OCI-LY7 (cell line): ENCODE measurements at regions not wholly inside any gene's neighbourhood (a gene's known extent, or its start where the extent isn't known, plus 50 kb on each side); places are given as distances from the start of the nearest gene placed in this dataset.

Experiments
- BruUV-seq: library from RNA; stranded (reverse); fragments of 400-500 nt; replicated peaks from 2 replicates; lab custom pipeline; 2021; lab: Mats Ljungman, UMichigan
- CTCF ChIA-PET: fragments of 300-600 bp; sonication (Branson Sonifier 250); formaldehyde crosslinking; loops from one replicate; lab custom pipeline; 2022; ENCODE audit warnings: antibody characterized with exemption; ENCODE audit not compliant: unreplicated experiment; lab: Charles Lee
- POLR2A ChIA-PET: fragments of 300-600 bp; sonication (Branson Sonifier 250); formaldehyde crosslinking; loops from one replicate; lab custom pipeline; 2022; ENCODE audit warnings: antibody characterized with exemption; lab: Charles Lee
- DNase-seq: peaks from one replicate; pipeline ENCODE4 v3.0.0-alpha.2; 2015; ENCODE audit warnings: low spot score
- H2AFZ ChIP-seq: fragments of 200-600 bp; sonication (generic), shearing (Covaris generic); 2 replicates; pipeline ENCODE4 v1.6.1; 2014; ENCODE audit warnings: mild to moderate bottlenecking, antibody characterized with exemption, low read length, moderate library complexity
- H3K27ac ChIP-seq: fragments of 200-600 bp; sonication (generic); 2 replicates; pipeline ENCODE4 v1.5.1; 2014; ENCODE audit warnings: mixed run types, low read depth, mild to moderate bottlenecking, moderate library complexity, low read length, inconsistent platforms; ENCODE audit not compliant: poor library complexity, severe bottlenecking
- H3K36me3 ChIP-seq: fragments of 200-600 bp; sonication (generic); 2 replicates; pipeline ENCODE4 v1.6.1; 2014; ENCODE audit warnings: mild to moderate bottlenecking, antibody characterized with exemption, low read length, moderate library complexity, mixed read lengths; ENCODE audit not compliant: insufficient read depth
- H3K4me1 ChIP-seq: fragments of 200-600 bp; sonication (generic); 2 replicates; pipeline ENCODE4 v1.5.1; 2014; ENCODE audit warnings: mild to moderate bottlenecking, low read length; ENCODE audit not compliant: insufficient read depth, poor library complexity, severe bottlenecking
- H3K4me2 ChIP-seq: fragments of 200-600 bp; sonication (generic); 2 replicates; pipeline ENCODE4 v1.6.1; 2014; ENCODE audit warnings: mild to moderate bottlenecking, low read length
- H3K4me3 ChIP-seq: fragments of 200-600 bp; sonication (generic); 2 replicates; pipeline ENCODE4 v1.5.1; 2014; ENCODE audit warnings: mild to moderate bottlenecking, low read depth, low read length; ENCODE audit not compliant: poor library complexity, severe bottlenecking
- H3K79me2 ChIP-seq: fragments of 200-600 bp; sonication (generic); 2 replicates; pipeline ENCODE4 v1.6.1; 2016; ENCODE audit warnings: low read depth, mild to moderate bottlenecking, low read length, moderate library complexity, mixed read lengths; ENCODE audit not compliant: insufficient read depth
- H3K9me2 ChIP-seq: fragments of 200-600 bp; sonication (generic); 2 replicates; pipeline ENCODE4 v1.6.1; 2016; ENCODE audit warnings: mild to moderate bottlenecking, low read length, mixed read lengths; ENCODE audit not compliant: insufficient read depth
- H3K9me3 ChIP-seq: fragments of 200-600 bp; sonication (generic); 2 replicates; pipeline ENCODE4 v1.6.1; 2014; ENCODE audit warnings: mild to moderate bottlenecking, mixed run types, low read length, mixed read lengths
- H4K20me1 ChIP-seq: fragments of 200-600 bp; sonication (generic); 2 replicates; pipeline ENCODE4 v1.6.1; 2014; ENCODE audit warnings: mild to moderate bottlenecking, antibody characterized with exemption, low read length, moderate library complexity, mixed read lengths; ENCODE audit not compliant: insufficient read depth
- EZH2phosphoT487 ChIP-seq: fragments of 200-600 bp; sonication (generic); IDR thresholded peaks from 2 replicates; pipeline ENCODE4 v1.6.1; 2018; ENCODE audit warnings: low read depth, borderline replicate concordance, mild to moderate bottlenecking, mixed run types, antibody characterized with exemption, low read length, moderate library complexity, mixed read lengths
- intact Hi-C: fragments of 100-400 bp; cut with micrococcal nuclease; formaldehyde crosslinking; loops from one replicate; pipeline ENCODE4 v1.10.0; 2022; ENCODE audit not compliant: unreplicated experiment
- TF ChIP-seq, protein P1 (sequence below): fragments of 200-600 bp; sonication (generic); conservative IDR thresholded peaks from 2 replicates; pipeline ENCODE4 v1.5.1; 2014; ENCODE audit warnings: mild to moderate bottlenecking, antibody characterized with exemption, low read length, moderate library complexity, mixed read lengths

DNA sequence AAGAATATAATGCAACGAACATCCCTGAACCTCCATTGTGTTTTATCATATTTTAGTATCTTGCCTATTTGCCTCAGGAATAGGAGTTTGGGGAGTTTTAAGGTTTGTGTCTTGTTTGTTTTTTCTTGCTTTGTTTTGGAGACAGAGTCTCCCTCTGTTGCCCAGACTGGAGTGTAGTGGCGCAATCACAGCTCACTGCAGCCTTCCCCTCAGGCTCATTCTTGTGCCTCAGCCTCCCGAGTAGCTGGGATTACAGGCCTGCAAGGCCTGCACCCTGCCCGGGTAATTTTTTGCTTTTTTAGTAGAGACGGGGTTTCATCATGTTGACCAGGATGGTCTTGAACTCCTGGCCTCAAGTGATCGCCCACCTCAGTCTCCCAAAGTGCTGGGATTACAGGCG, 63.3 kb upstream of the CARMIL1 start:
- no peaks in the 10 kb centered on the region for H3K9me3 ChIP-seq
- BruUV-seq = no TSS peak
- intact Hi-C loops = no loop called here

DNA sequence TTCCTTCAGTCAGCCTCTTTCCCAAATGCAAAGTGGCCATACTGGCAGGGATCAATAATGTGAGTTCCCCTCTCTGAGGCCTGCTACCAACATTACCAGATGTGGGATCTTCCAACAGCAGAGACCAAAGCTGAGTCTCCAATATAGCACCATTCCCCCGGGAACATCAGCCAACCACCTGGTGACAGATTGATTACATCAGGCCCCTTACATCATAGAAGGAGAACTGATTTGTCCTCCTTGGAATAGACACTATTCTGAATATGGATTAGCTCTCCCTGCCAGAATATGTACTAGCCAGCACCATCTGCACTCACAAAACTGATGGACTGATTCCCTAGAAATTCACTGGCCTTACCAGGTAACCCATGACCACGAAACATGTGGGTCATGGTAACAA, 61.9 kb upstream of the CARMIL1 start:
- no peaks in the 10 kb centered on the region for H3K79me2 ChIP-seq
- H3K9me3 ChIP-seq = no peaks in the 10 kb centered on the region
- H3K27ac ChIP-seq = no peak overlapping the region
- TF ChIP-seq, protein P1, sequence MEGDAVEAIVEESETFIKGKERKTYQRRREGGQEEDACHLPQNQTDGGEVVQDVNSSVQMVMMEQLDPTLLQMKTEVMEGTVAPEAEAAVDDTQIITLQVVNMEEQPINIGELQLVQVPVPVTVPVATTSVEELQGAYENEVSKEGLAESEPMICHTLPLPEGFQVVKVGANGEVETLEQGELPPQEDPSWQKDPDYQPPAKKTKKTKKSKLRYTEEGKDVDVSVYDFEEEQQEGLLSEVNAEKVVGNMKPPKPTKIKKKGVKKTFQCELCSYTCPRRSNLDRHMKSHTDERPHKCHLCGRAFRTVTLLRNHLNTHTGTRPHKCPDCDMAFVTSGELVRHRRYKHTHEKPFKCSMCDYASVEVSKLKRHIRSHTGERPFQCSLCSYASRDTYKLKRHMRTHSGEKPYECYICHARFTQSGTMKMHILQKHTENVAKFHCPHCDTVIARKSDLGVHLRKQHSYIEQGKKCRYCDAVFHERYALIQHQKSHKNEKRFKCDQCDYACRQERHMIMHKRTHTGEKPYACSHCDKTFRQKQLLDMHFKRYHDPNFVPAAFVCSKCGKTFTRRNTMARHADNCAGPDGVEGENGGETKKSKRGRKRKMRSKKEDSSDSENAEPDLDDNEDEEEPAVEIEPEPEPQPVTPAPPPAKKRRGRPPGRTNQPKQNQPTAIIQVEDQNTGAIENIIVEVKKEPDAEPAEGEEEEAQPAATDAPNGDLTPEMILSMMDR = no peak
- no peak for TF ChIP-seq EZH2phosphoT487
- intact Hi-C loops = no loop called here
- H3K4me2 ChIP-seq = no peak overlapping the region
- POLR2A ChIA-PET = no interaction called here
- CTCF ChIA-PET = no interaction called here
- H3K4me3 ChIP-seq = no peak overlapping the region
- no peaks in the 10 kb centered on the region for H3K36me3 ChIP-seq
- H3K4me1 ChIP-seq = no peaks in the 10 kb centered on the region
- H2AFZ ChIP-seq = no peak overlapping the region
- no peaks in the 10 kb centered on the region for H4K20me1 ChIP-seq
- no TSS peak for BruUV-seq
- DNase-seq = no peak
- H3K9me2 ChIP-seq = no peaks in the 10 kb centered on the region

More for the DNA sequence above, 63.3 kb upstream of the CARMIL1 start:
- H3K36me3 ChIP-seq = no peaks in the 10 kb centered on the region
- H3K9me2 ChIP-seq = no peaks in the 10 kb centered on the region
- TF ChIP-seq EZH2phosphoT487 = no peak
- TF ChIP-seq, protein P1 = no peak
- no peak overlapping the region for H2AFZ ChIP-seq
- POLR2A ChIA-PET = no interaction called here
- no peaks in the 10 kb centered on the region for H4K20me1 ChIP-seq
- H3K4me1 ChIP-seq = no peaks in the 10 kb centered on the region
- H3K4me2 ChIP-seq = no peak overlapping the region
- DNase-seq = no peak
- CTCF ChIA-PET = no interaction called here
- no peak overlapping the region for H3K4me3 ChIP-seq
- H3K27ac ChIP-seq = no peak overlapping the region
- no peaks in the 10 kb centered on the region for H3K79me2 ChIP-seq

- Histone ChIP-seq H3K9me2 (no peaks in the 10 kb centered on the region), H3K9me3 (no peaks in the 10 kb centered on the region), H3K27ac (no peak overlapping the region), H4K20me1 (no peaks in the 10 kb centered on the region), H3K4me3 (no peak overlapping the region), H3K79me2 (no peaks in the 10 kb centered on the region), H2AFZ (no peak overlapping the region), H3K36me3 (no peaks in the 10 kb centered on the region), H3K4me2 (no peak overlapping the region), H3K4me1 (no peaks in the 10 kb centered on the region)
- intact Hi-C loops = no loop called here
- no peak for DNase-seq
- CTCF ChIA-PET = no interaction called here
- no TSS peak for BruUV-seq
- POLR2A ChIA-PET = interaction anchor here (0.6 kb wide), 1 partner anchor 10 kb away, joined by 3 read pairs; no protein-coding TSS in a partner anchor
- TF ChIP-seq, protein P1 = no peak
- no peak for TF ChIP-seq EZH2phosphoT487
Measured at GRCh38 chr6:25217829-25218228, 61.3 kb upstream of the CARMIL1 start.
